HCT116 (cell line): ENCODE measurements at regions not wholly inside any gene's neighbourhood (a gene's known extent, or its start where the extent isn't known, plus 50 kb on each side); places are given as distances from the start of the nearest gene placed in this dataset.

Experiments
- EZH2 ChIP-seq: fragments of 200-600 bp; sonication (generic); IDR thresholded peaks from 2 replicates; pipeline ENCODE4 v1.6.1; 2017; ENCODE audit warnings: antibody characterized with exemption, mixed run types
- FOSL1 ChIP-seq: IDR thresholded peaks from 2 replicates; pipeline ENCODE4 v1.6.1; 2012; ENCODE audit warnings: low read depth
- JUND ChIP-seq: IDR thresholded peaks from 2 replicates; pipeline ENCODE4 v1.6.1; 2012
- POLR2A ChIP-seq: IDR thresholded peaks from 2 replicates; pipeline ENCODE4 v1.7.0; 2011; ENCODE audit warnings: borderline replicate concordance; ENCODE audit not compliant: insufficient read depth, insufficient read length; ENCODE audit errors: extremely low read depth
- POLR2AphosphoS5 ChIP-seq: IDR thresholded peaks from 2 replicates; pipeline ENCODE4 v1.6.1; 2011; ENCODE audit warnings: mild to moderate bottlenecking, low read depth, low read length, moderate library complexity
- TCF7L2 ChIP-seq: IDR thresholded peaks from 2 replicates; pipeline ENCODE4 v1.7.0; 2011; ENCODE audit warnings: borderline replicate concordance, inconsistent platforms; ENCODE audit not compliant: insufficient read depth, insufficient read length; ENCODE audit errors: extremely low read depth
- ZFX ChIP-seq: fragments of 450-650 bp; IDR thresholded peaks from 2 replicates; pipeline ENCODE4 v1.6.1; 2017
- ZNF274 ChIP-seq: fragments of 200-500 bp; sonication (Bioruptor generic); IDR thresholded peaks from 2 replicates; pipeline ENCODE4 v1.6.1; 2014; ENCODE audit warnings: mild to moderate bottlenecking, low read depth, low read length, inconsistent platforms
- TF ChIP-seq, protein P1 (sequence below), 3 experiments: fragments of 200-600 bp in 1 of 3; sonication (generic) in 1 of 3; IDR thresholded peaks in 2 of 3; conservative IDR thresholded peaks in 1 of 3; 2 replicates each; pipeline ENCODE4 v1.5.1; 2012 to 2017; ENCODE audit warnings: low read depth in 2 of 3, low read length in 2 of 3, antibody characterized with exemption in 1 of 3, borderline replicate concordance in 1 of 3, control low read depth in 1 of 3, mild to moderate bottlenecking in 1 of 3, mixed read lengths in 1 of 3, mixed run types in 1 of 3, moderate library complexity in 1 of 3; ENCODE audit not compliant: insufficient read depth in 1 of 3

DNA sequence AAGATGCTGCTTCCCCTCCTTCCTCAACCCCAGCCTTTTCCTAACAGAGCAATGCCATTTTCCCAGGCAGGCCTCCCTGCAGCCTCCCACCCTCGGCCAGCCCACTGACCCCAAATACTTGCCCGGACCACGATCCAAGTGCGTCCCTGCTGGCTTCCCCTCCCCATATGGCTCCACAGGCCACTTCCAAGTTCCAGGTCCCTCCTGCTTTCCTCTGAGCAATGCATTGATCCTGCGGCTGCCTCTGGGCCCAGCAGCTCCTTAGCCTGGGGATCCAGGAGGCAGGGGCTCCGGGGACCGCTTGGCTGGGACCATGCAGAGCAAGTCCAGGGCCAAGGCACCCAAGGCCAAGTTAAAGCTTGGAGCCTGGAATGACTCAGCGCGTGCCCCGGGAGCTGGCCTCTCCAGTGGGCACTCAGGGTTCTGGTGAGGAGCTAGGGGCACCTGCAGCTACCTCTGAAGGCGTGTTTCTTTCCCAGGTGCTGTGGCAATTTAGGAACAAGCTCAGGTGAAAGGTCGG lies 51.9 kb upstream of the ENPP7 start:
- TF ChIP-seq, protein P1, sequence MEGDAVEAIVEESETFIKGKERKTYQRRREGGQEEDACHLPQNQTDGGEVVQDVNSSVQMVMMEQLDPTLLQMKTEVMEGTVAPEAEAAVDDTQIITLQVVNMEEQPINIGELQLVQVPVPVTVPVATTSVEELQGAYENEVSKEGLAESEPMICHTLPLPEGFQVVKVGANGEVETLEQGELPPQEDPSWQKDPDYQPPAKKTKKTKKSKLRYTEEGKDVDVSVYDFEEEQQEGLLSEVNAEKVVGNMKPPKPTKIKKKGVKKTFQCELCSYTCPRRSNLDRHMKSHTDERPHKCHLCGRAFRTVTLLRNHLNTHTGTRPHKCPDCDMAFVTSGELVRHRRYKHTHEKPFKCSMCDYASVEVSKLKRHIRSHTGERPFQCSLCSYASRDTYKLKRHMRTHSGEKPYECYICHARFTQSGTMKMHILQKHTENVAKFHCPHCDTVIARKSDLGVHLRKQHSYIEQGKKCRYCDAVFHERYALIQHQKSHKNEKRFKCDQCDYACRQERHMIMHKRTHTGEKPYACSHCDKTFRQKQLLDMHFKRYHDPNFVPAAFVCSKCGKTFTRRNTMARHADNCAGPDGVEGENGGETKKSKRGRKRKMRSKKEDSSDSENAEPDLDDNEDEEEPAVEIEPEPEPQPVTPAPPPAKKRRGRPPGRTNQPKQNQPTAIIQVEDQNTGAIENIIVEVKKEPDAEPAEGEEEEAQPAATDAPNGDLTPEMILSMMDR (IDR thresholded peaks at IDR 0.05 in 2 of 3, conservative IDR thresholded peaks at IDR 0.05 in 1 of 3; ENCODE audit: borderline replicate concordance in 1 of 3, insufficient read depth in 1 of 3, low read depth in 2 of 3, low read length in 2 of 3): no peak
- TF ChIP-seq POLR2A (no peak), POLR2AphosphoS5 (no peak), ZNF274 (no peak), JUND (no peak), FOSL1 (no peak), EZH2 (no peak), ZFX (no peak), TCF7L2 (no peak)
